AML-193 (cell line): ENCODE measurements at regions not wholly inside any gene's neighbourhood (a gene's known extent, or its start where the extent isn't known, plus 50 kb on each side); places are given as distances from the start of the nearest gene placed in this dataset.
"Not testable (repeated sequence)": the region's sequence is repeated elsewhere in the genome, so short reads cannot be mapped to it uniquely, and the experiment has no call there.

Experiments used
- DNase-seq, 2 experiments: peaks; one replicate each; lab custom pipeline; 2025; lab: John Stamatoyannopoulos, UW

- DNase-seq: no peak
Measured at GRCh38 chrX:41982953-41983352, 59.6 kb upstream of the CASK start.

GRCh38 chrX:41981481-41982013 is 58.2 kb upstream of the CASK start:
- DNase-seq: no peak

DNA sequence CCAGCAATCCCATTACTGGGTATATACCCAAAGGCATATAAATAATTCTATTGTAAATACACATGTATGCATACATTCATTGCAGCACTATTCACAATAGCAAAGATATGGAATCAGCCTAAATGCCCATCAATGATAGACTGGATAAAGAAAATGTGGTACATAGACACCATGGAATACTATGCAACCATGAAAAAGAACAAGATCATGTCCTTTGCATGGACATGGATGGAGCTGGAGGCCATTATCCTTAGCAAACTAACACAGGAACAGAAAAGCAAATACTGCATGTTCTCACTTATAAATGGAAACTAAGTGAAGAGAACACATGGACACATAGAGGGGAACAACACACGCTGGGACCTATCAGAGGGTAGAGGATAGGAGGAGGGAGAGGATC is 51.3 kb upstream of the CASK start:
- not testable (repeated sequence) for DNase-seq

DNA sequence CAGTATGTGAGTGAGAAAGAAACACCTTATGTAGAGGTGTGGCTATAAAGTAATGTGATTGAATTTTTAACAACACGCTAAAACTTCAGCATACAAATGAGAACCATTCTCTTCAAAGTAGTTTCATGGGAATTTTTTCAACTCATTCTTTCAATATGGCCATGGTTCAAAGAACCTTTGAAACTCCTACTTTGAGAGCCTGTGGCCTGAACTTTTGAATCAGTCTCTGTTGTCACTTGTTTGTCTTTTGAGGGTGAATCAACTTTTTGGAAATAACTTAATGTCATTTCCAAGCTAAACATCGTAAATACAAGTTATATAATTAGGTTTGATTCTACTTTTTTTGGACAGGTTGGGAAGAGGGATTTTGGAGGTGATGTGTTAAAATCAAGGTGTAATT is 49.9 kb upstream of the CASK start:
- no peak for DNase-seq
